Erythroblast (primary cell): ENCODE measurements at regions not wholly inside any gene's neighbourhood (a gene's known extent, or its start where the extent isn't known, plus 50 kb on each side); places are given as distances from the start of the nearest gene placed in this dataset.

Source experiments
- GATA1 ChIP-seq: IDR thresholded peaks from 2 replicates; pipeline ENCODE4 v1.6.1; 2011; ENCODE audit warnings: low read depth, mild to moderate bottlenecking, control low read depth, low read length, moderate library complexity
- POLR2A ChIP-seq: IDR thresholded peaks from 2 replicates; pipeline ENCODE4 v1.6.1; 2011; ENCODE audit warnings: mild to moderate bottlenecking, low read length

DNA sequence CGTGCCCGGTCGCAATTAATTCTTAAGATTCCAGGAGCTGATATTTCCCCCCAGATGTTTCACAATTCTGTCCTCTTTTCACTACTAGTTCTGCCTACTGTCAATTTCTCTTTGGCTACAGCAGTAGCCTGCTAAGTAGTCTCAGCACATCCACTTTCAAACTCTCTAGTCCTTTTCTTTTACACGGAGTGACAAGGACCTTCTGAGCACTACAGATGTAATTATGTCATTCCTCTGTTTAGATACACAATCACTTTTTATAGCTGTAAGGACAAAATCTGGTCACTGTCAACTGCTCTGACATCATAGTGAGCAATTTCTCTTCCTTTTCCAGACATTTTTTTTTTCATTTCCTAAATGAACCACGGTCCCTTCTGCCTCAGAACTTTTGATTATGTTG lies 421.7 kb upstream of the CHRM3 start:
- no peak for TF ChIP-seq POLR2A
- TF ChIP-seq GATA1 = no peak
